ENCODE measurements at regions not wholly inside any gene's neighbourhood (a gene's known extent, or its start where the extent isn't known, plus 50 kb on each side); places are given as distances from the start of the nearest gene placed in this dataset.

- no peak overlapping the region for H3K4me3 Mint-ChIP-seq (ENCODE audit: unreplicated experiment)
- H3K27me3 Mint-ChIP-seq (ENCODE audit: unreplicated experiment), result no peaks in the 10 kb centered on the region
- no peaks in the 10 kb centered on the region for H3K9me3 Mint-ChIP-seq (ENCODE audit: unreplicated experiment)
- TF ChIP-seq CTCF (IDR thresholded peaks at IDR 0.05; ENCODE audit: unreplicated experiment), result peak; percentile 65
- no peaks in the 10 kb centered on the region for H3K36me3 Mint-ChIP-seq (ENCODE audit: low read depth, unreplicated experiment)
- no peaks in the 10 kb centered on the region for H3K4me1 Mint-ChIP-seq (ENCODE audit: unreplicated experiment)
- DNase-seq (ENCODE audit: low spot score), result no peak
- no peak overlapping the region for H3K27ac Mint-ChIP-seq (ENCODE audit: unreplicated experiment)
Measured at GRCh38 chr9:73683862-73684591, 532.4 kb downstream of the ANXA1 start.

- H3K9me3 Mint-ChIP-seq (ENCODE audit: unreplicated experiment), result no peaks in the 10 kb centered on the region
- H3K27me3 Mint-ChIP-seq (ENCODE audit: unreplicated experiment), result no peaks in the 10 kb centered on the region
- no peaks in the 10 kb centered on the region for H3K36me3 Mint-ChIP-seq (ENCODE audit: low read depth, unreplicated experiment)
- H3K27ac Mint-ChIP-seq (ENCODE audit: unreplicated experiment), result no peak overlapping the region
- no peaks in the 10 kb centered on the region for H3K4me1 Mint-ChIP-seq (ENCODE audit: unreplicated experiment)
- no peak for TF ChIP-seq CTCF (IDR thresholded peaks at IDR 0.05; ENCODE audit: unreplicated experiment)
- no peak for DNase-seq (ENCODE audit: low spot score)
- H3K4me3 Mint-ChIP-seq (ENCODE audit: unreplicated experiment), result no peak overlapping the region
Measured at GRCh38 chr9:73684601-73685000, 532.9 kb downstream of the ANXA1 start.

GRCh38 chr9:73685786-73686185 is 534.1 kb downstream of the ANXA1 start:
- H3K4me3 Mint-ChIP-seq (ENCODE audit: unreplicated experiment), result no peak overlapping the region
- no peaks in the 10 kb centered on the region for H3K36me3 Mint-ChIP-seq (ENCODE audit: low read depth, unreplicated experiment)
- no peak overlapping the region for H3K27ac Mint-ChIP-seq (ENCODE audit: unreplicated experiment)
- no peak for TF ChIP-seq CTCF (IDR thresholded peaks at IDR 0.05; ENCODE audit: unreplicated experiment)
- no peaks in the 10 kb centered on the region for H3K27me3 Mint-ChIP-seq (ENCODE audit: unreplicated experiment)
- no peak for DNase-seq (ENCODE audit: low spot score)
- H3K9me3 Mint-ChIP-seq (ENCODE audit: unreplicated experiment), result no peaks in the 10 kb centered on the region
- H3K4me1 Mint-ChIP-seq (ENCODE audit: unreplicated experiment), result no peaks in the 10 kb centered on the region

- Mint-ChIP-seq H3K4me3 (ENCODE audit: unreplicated experiment) (no peak overlapping the region), H3K4me1 (ENCODE audit: unreplicated experiment) (no peaks in the 10 kb centered on the region), H3K27ac (ENCODE audit: unreplicated experiment) (no peak overlapping the region), H3K36me3 (ENCODE audit: low read depth, unreplicated experiment) (no peaks in the 10 kb centered on the region), H3K27me3 (ENCODE audit: unreplicated experiment) (no peaks in the 10 kb centered on the region), H3K9me3 (ENCODE audit: unreplicated experiment) (no peaks in the 10 kb centered on the region)
- no peak for DNase-seq (ENCODE audit: low spot score)
- TF ChIP-seq CTCF (IDR thresholded peaks at IDR 0.05; ENCODE audit: unreplicated experiment), result no peak
Measured at GRCh38 chr9:73689051-73689870, 537.6 kb downstream of the ANXA1 start.
